ENCODE measurements at regions not wholly inside any gene's neighbourhood (a gene's known extent, or its start where the extent isn't known, plus 50 kb on each side); places are given as distances from the start of the nearest gene placed in this dataset.

DNA sequence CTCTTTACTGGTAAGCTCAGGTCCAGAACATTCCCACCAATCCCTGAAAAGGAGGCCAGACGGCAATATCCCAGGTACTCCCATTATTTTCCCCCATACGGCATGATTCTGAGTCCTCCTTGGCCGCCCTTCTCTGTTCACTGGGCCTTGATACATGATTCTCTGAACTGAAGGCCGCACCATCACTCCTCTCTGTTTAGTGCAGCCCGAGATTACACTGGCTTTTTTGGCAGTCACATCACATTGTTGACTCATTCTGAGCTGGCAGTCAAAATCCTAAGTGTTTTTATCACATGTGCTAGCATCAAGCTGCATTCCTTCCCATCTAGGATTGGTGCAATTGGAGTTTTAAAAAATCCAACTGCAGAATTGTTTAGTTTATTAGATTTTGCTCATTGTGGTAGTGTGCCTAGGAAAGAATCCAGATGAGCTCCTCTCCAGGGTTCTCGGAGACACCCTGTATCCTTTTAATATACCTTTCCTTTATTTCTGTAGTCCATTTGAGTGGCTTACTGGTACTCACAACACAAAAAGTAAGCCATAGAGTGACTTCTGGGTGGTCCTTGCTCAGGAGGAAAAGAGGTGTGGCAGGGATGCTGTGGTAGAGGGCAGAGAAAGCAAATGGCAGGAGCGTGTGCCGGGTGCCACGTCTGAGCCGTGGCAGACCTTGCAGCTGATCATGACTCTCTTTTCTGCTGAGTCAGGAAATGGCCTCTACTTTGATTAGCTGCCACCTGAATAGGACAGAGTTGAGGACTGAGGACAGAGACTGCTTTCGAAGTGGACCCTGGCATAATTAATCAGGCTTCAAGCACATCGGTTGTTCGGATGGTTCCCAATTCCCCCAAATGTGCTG lies 121.1 kb upstream of the IL12B start:
- no peaks in the 10 kb centered on the region for H3K9me3 ChIP-seq (replicated peaks in 1 of 3)
- peak in 1 of 2 donors; percentile 47 for TF ChIP-seq POLR2A (IDR thresholded peaks at IDR 0.05)
- TF ChIP-seq, protein P1, sequence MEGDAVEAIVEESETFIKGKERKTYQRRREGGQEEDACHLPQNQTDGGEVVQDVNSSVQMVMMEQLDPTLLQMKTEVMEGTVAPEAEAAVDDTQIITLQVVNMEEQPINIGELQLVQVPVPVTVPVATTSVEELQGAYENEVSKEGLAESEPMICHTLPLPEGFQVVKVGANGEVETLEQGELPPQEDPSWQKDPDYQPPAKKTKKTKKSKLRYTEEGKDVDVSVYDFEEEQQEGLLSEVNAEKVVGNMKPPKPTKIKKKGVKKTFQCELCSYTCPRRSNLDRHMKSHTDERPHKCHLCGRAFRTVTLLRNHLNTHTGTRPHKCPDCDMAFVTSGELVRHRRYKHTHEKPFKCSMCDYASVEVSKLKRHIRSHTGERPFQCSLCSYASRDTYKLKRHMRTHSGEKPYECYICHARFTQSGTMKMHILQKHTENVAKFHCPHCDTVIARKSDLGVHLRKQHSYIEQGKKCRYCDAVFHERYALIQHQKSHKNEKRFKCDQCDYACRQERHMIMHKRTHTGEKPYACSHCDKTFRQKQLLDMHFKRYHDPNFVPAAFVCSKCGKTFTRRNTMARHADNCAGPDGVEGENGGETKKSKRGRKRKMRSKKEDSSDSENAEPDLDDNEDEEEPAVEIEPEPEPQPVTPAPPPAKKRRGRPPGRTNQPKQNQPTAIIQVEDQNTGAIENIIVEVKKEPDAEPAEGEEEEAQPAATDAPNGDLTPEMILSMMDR (IDR thresholded peaks at IDR 0.05), result no peak
- DNase-seq, result peak; percentile 76 to 90 (median 88)
- 31 to 48% (median 42%) methylated on average over 13 of the region's 13 CpGs for WGBS, 4 donors
- no peak overlapping the region for H3K4me3 ChIP-seq
- H3K36me3 ChIP-seq (replicated peaks in 1 of 2), result no peaks in the 10 kb centered on the region
- peak overlapping the region in 3 of 5 donors; percentile 76 to 79 (median 77) for H3K27ac ChIP-seq
- H3K27me3 ChIP-seq, result no peaks in the 10 kb centered on the region
- H3K4me1 ChIP-seq (replicated peaks in 1 of 2), result peaks cover 5 to 13% of the 10 kb centered on the region in 2 donors
- intact Hi-C loops (cut with DNase I), result loop anchor here in 1 of 2 donors (5.0 kb wide), 1 partner anchor 56 kb away; no protein-coding TSS in a partner anchor

DNA sequence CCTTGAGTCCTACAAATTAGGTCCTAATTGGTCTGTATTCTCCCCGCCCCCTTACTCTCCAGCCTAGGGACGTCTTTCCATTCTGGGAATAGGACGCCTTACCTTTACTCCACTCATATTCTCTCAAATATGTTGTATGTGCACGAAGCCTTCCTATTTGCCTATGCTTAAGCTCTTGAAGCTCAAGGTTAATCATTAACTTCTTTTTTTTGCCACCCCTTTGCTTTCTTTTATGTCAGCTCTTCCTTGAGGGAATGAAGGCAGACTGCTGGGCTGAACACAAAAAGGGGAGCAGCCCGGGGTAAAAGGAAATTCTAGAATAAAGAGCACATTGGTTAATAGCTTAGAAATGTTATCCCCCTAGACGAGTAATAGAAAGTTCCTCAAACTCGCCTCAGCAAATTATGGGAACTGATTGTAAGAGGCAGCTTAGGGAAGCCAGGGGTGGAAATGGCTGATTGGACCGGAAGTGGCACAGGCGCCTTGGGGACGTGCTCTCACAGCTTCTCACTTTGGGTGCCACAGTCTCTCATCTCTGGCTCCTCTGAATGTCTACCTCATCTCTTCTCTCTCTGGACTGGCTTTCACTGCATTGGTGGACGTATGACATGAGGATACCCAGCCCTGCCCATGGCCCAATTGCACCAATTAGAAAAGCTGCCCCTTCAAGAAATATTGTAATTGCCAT lies 122.3 kb upstream of the IL12B start:
- H3K4me3 ChIP-seq, result no peak overlapping the region
- intact Hi-C loops (cut with DNase I), result loop anchor here in 1 of 2 donors (5.0 kb wide), 1 partner anchor 55 kb away; no protein-coding TSS in a partner anchor
- no peaks in the 10 kb centered on the region for H3K27me3 ChIP-seq

GRCh38 chr5:159453209-159453608 lies 122.9 kb upstream of the IL12B start:
- 84 to 95% (median 92%) methylated on average over 5 to 7 of the region's 7 CpGs for WGBS, 4 donors
- Histone ChIP-seq H3K4me1 (replicated peaks in 1 of 2) (peaks cover 5 to 13% of the 10 kb centered on the region in 2 donors), H3K9me3 (replicated peaks in 1 of 3) (no peaks in the 10 kb centered on the region), H3K27me3 (no peaks in the 10 kb centered on the region), H3K36me3 (replicated peaks in 1 of 2) (no peaks in the 10 kb centered on the region), H3K4me3 (no peak overlapping the region), H3K27ac (no peak overlapping the region)
- DNase-seq, result no peak
- intact Hi-C loops (cut with DNase I), result loop anchor here in 1 of 2 donors (5.0 kb wide), 1 partner anchor 54 kb away; no protein-coding TSS in a partner anchor
- TF ChIP-seq, protein P1 (IDR thresholded peaks at IDR 0.05), result no peak
- no peak for TF ChIP-seq POLR2A (IDR thresholded peaks at IDR 0.05)

More for the DNA sequence above, 122.3 kb upstream of the IL12B start:
- H3K9me3 ChIP-seq (replicated peaks in 1 of 3), result no peaks in the 10 kb centered on the region
- 82 to 87% (median 86%) methylated on average over 11 of the region's 11 CpGs for WGBS, 4 donors
- H3K36me3 ChIP-seq (replicated peaks in 1 of 2), result no peaks in the 10 kb centered on the region
- no peak overlapping the region for H3K27ac ChIP-seq
- TF ChIP-seq POLR2A (IDR thresholded peaks at IDR 0.05), result no peak
- TF ChIP-seq, protein P1 (IDR thresholded peaks at IDR 0.05), result no peak
- no peak for DNase-seq
- H3K4me1 ChIP-seq (replicated peaks in 1 of 2), result peaks cover 5 to 13% of the 10 kb centered on the region in 2 donors

DNA sequence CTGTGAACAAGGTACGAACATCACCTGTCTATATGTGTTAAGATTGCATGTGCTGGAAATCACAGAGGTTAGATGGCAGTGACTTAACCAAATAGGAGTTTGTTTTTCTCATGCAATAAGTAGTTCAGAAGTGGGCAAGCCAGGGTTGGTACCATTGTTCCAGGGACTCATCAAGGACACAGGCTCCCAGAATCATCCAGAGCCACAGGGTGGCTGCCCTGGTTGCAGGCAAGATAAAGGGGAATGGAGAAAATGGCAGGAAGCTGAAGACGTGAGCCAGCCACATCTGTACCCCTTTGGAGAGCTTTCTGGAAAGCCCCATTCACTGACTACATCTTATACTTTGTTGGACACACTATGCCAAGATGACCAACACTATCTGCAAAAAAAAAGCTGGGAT lies 126.0 kb upstream of the IL12B start:
- TF ChIP-seq, protein P1 (IDR thresholded peaks at IDR 0.05), result no peak
- peaks cover 5 to 7% of the 10 kb centered on the region in 2 donors for H3K4me1 ChIP-seq (replicated peaks in 1 of 2)
- H3K4me3 ChIP-seq, result no peak overlapping the region
- no peak for DNase-seq
- H3K27me3 ChIP-seq, result no peaks in the 10 kb centered on the region
- no peak overlapping the region for H3K27ac ChIP-seq
- no peaks in the 10 kb centered on the region for H3K36me3 ChIP-seq (replicated peaks in 1 of 2)
- intact Hi-C loops (cut with DNase I), result no loop called here
- H3K9me3 ChIP-seq (replicated peaks in 1 of 3), result no peaks in the 10 kb centered on the region
- 79 to 86% (median 82%) methylated on average over 2 of the region's 2 CpGs for WGBS, 4 donors
